ENCODE measurements at regions not wholly inside any gene's neighbourhood (a gene's known extent, or its start where the extent isn't known, plus 50 kb on each side); places are given as distances from the start of the nearest gene placed in this dataset.

DNA sequence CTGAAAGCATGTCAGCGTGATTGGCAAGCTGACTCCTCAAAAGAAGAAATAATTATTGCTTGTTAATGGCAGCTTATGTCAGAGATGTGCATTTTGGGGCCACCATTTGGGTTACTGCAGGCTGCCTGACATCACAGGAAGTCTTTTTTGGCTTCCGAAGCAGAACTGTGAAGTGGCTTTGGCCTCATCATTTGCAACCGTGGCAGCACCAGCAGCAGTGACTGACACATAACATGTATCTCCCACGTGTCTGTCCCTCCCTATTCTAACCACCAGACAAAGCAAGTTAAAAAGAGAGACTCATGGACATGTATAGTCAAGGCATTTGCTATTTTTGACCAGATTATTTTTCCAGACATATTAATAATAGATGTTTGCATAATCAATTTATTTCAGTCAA, 488.7 kb upstream of the ACVR2A start:
- H3K27me3 Mint-ChIP-seq (ENCODE audit: low read depth) = no peaks in the 10 kb centered on the region
- H3K9me3 Mint-ChIP-seq = no peaks in the 10 kb centered on the region
- no peak overlapping the region for H3K27ac Mint-ChIP-seq

GRCh38 chr2:147355706-147356105, 489.1 kb upstream of the ACVR2A start:
- peaks cover 9% of the 10 kb centered on the region for H3K4me1 Mint-ChIP-seq
- no peak for DNase-seq (ENCODE audit: low spot score in 2 of 2, unreplicated experiment in 2 of 2)

More for the DNA sequence above, 488.7 kb upstream of the ACVR2A start:
- Mint-ChIP-seq H3K36me3 (no peaks in the 10 kb centered on the region), H3K4me1 (peaks cover 7% of the 10 kb centered on the region), H3K4me3 (no peak overlapping the region)
- TF ChIP-seq, protein P1, sequence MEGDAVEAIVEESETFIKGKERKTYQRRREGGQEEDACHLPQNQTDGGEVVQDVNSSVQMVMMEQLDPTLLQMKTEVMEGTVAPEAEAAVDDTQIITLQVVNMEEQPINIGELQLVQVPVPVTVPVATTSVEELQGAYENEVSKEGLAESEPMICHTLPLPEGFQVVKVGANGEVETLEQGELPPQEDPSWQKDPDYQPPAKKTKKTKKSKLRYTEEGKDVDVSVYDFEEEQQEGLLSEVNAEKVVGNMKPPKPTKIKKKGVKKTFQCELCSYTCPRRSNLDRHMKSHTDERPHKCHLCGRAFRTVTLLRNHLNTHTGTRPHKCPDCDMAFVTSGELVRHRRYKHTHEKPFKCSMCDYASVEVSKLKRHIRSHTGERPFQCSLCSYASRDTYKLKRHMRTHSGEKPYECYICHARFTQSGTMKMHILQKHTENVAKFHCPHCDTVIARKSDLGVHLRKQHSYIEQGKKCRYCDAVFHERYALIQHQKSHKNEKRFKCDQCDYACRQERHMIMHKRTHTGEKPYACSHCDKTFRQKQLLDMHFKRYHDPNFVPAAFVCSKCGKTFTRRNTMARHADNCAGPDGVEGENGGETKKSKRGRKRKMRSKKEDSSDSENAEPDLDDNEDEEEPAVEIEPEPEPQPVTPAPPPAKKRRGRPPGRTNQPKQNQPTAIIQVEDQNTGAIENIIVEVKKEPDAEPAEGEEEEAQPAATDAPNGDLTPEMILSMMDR (IDR thresholded peaks at IDR 0.05; ENCODE audit: unreplicated experiment) = no peak
- DNase-seq (ENCODE audit: low spot score in 2 of 2, unreplicated experiment in 2 of 2) = no peak

DNA sequence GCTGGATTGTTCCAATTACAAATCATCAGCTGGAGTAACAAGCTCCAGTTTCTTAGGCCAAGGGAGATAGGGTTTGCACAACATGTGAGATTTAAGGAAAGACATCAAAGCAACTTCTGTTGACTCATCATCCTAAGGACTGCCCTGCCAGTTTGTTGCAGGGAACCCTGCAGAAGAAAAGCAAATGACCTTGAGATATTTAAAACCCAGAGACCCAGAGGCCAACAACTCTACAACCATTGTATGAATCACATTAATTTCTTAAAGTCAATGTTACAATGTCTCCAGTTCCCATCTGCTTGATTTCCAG, 491.8 kb upstream of the ACVR2A start:
- Mint-ChIP-seq H3K36me3 (no peaks in the 10 kb centered on the region), H3K4me1 (peaks cover 11% of the 10 kb centered on the region), H3K9me3 (no peaks in the 10 kb centered on the region), H3K27ac (no peak overlapping the region), H3K27me3 (ENCODE audit: low read depth) (no peaks in the 10 kb centered on the region), H3K4me3 (no peak overlapping the region)
- DNase-seq (ENCODE audit: low spot score in 2 of 2, unreplicated experiment in 2 of 2) = no peak
- TF ChIP-seq, protein P1 (IDR thresholded peaks at IDR 0.05; ENCODE audit: unreplicated experiment) = no peak

More at GRCh38 chr2:147355706-147356105, 489.1 kb upstream of the ACVR2A start:
- Mint-ChIP-seq H3K27me3 (ENCODE audit: low read depth) (no peaks in the 10 kb centered on the region), H3K4me3 (no peak overlapping the region), H3K27ac (peak overlapping the region; percentile 47), H3K9me3 (no peaks in the 10 kb centered on the region), H3K36me3 (no peaks in the 10 kb centered on the region)
- TF ChIP-seq, protein P1 (IDR thresholded peaks at IDR 0.05; ENCODE audit: unreplicated experiment) = no peak

GRCh38 chr2:147352264-147353071, 492.4 kb upstream of the ACVR2A start:
- Mint-ChIP-seq H3K27me3 (ENCODE audit: low read depth) (no peaks in the 10 kb centered on the region), H3K36me3 (no peaks in the 10 kb centered on the region), H3K27ac (no peak overlapping the region), H3K4me3 (no peak overlapping the region), H3K9me3 (no peaks in the 10 kb centered on the region), H3K4me1 (peaks cover 8% of the 10 kb centered on the region)
- DNase-seq (ENCODE audit: low spot score in 2 of 2, unreplicated experiment in 2 of 2) = no peak
- TF ChIP-seq, protein P1 (IDR thresholded peaks at IDR 0.05; ENCODE audit: unreplicated experiment) = no peak

DNA sequence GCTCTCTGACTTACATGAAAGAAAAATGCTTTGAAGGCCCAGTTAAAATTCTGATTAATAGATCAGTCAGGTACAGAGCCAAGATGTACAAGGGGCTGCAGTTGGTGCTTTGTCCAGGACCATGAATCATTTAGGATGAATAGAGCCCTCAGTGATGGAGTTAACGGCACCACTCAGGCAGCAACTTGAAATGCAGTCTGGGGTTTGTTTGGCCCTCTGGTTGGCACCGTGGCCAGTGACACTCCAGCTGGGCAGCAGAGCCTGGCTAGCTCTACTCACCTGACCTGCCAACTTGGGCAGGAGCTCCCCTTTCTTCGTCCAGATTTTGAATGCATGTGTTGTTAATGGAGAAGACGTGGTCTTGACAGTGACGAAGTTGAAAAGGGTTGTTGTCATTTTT, 493.0 kb upstream of the ACVR2A start:
- DNase-seq (ENCODE audit: low spot score in 2 of 2, unreplicated experiment in 2 of 2) = no peak
- Mint-ChIP-seq H3K4me3 (no peak overlapping the region), H3K27ac (no peak overlapping the region), H3K27me3 (ENCODE audit: low read depth) (no peaks in the 10 kb centered on the region), H3K36me3 (no peaks in the 10 kb centered on the region), H3K4me1 (peaks cover 8% of the 10 kb centered on the region), H3K9me3 (no peaks in the 10 kb centered on the region)
- TF ChIP-seq, protein P1 (IDR thresholded peaks at IDR 0.05; ENCODE audit: unreplicated experiment) = no peak

Measured in mesothelial cell of epicardium (in vitro differentiated cells).